SK-N-SH treated with all-trans-retinoic acid at 6 μM for 48 hours (cell line): ENCODE measurements at regions not wholly inside any gene's neighbourhood (a gene's known extent, or its start where the extent isn't known, plus 50 kb on each side); places are given as distances from the start of the nearest gene placed in this dataset.

ENCODE experiments used
- ARNTL ChIP-seq: fragments of 450-650 bp; formaldehyde crosslinking; IDR thresholded peaks from 2 replicates; pipeline ENCODE4 v1.5.0; 2020; ENCODE audit warnings: low read depth, mild to moderate bottlenecking, moderate library complexity, borderline replicate concordance
- CSRNP3 ChIP-seq: fragments of 250-450 bp; sonication (Bioruptor Pico); IDR thresholded peaks from 2 replicates; pipeline ENCODE4 v1.5.1; 2021; ENCODE audit warnings: mild to moderate bottlenecking, moderate library complexity
- ESRRG ChIP-seq: fragments of 250-450 bp; sonication (Bioruptor Pico); IDR thresholded peaks from 2 replicates; pipeline ENCODE4 v1.6.1; 2021; ENCODE audit warnings: mild to moderate bottlenecking
- ISL1 ChIP-seq: fragments of 250-450 bp; sonication (Bioruptor Pico); IDR thresholded peaks from 2 replicates; pipeline ENCODE4 v2.1.2; 2022; ENCODE audit warnings: mild to moderate bottlenecking, moderate library complexity
- POU6F1 ChIP-seq: fragments of 250-450 bp; sonication (Bioruptor Pico); IDR thresholded peaks from 2 replicates; pipeline ENCODE4 v1.8.0; 2021; ENCODE audit warnings: low read depth, mild to moderate bottlenecking, moderate library complexity, borderline replicate concordance
- PPARA ChIP-seq: fragments of 250-450 bp; sonication (Bioruptor Pico); IDR thresholded peaks from 2 replicates; pipeline ENCODE4 v1.5.0; 2020; ENCODE audit warnings: mild to moderate bottlenecking, borderline replicate concordance
- RARB ChIP-seq: fragments of 250-450 bp; sonication (Bioruptor Pico); IDR thresholded peaks from 2 replicates; pipeline ENCODE4 v1.8.0; 2021; ENCODE audit warnings: mild to moderate bottlenecking, moderate library complexity
- SNAI2 ChIP-seq: fragments of 250-450 bp; sonication (Bioruptor Pico); IDR thresholded peaks from 2 replicates; pipeline ENCODE4 v1.5.0; 2020; ENCODE audit warnings: mild to moderate bottlenecking, moderate library complexity
- TCF4 ChIP-seq: fragments of 250-450 bp; sonication (Bioruptor Pico); IDR thresholded peaks from 2 replicates; pipeline ENCODE4 v1.8.0; 2021; ENCODE audit warnings: mild to moderate bottlenecking, moderate library complexity, borderline replicate concordance
- ZFP3 ChIP-seq: fragments of 250-450 bp; sonication (Bioruptor Pico); IDR thresholded peaks from 2 replicates; pipeline ENCODE4 v1.5.0; 2020; ENCODE audit warnings: mild to moderate bottlenecking, moderate library complexity
- ZNF565 ChIP-seq: fragments of 450-650 bp; formaldehyde crosslinking; conservative IDR thresholded peaks from 2 replicates; pipeline ENCODE4 v1.5.0; 2020; ENCODE audit warnings: low read depth, mild to moderate bottlenecking, moderate library complexity
- ZNF70 ChIP-seq: fragments of 450-650 bp; formaldehyde crosslinking; IDR thresholded peaks from 2 replicates; pipeline ENCODE4 v1.5.0; 2020; ENCODE audit warnings: mild to moderate bottlenecking, moderate library complexity
- TF ChIP-seq, protein P1 (sequence below): fragments of 250-450 bp; sonication (Bioruptor Pico); IDR thresholded peaks from 2 replicates; pipeline ENCODE4 v1.5.0; 2020; ENCODE audit warnings: mild to moderate bottlenecking, moderate library complexity
- TF ChIP-seq, protein P2 (sequence below): fragments of 250-450 bp; sonication (Bioruptor Pico); IDR thresholded peaks from 2 replicates; pipeline ENCODE4 v1.5.1; 2020; ENCODE audit warnings: low read depth, mild to moderate bottlenecking, moderate library complexity

DNA sequence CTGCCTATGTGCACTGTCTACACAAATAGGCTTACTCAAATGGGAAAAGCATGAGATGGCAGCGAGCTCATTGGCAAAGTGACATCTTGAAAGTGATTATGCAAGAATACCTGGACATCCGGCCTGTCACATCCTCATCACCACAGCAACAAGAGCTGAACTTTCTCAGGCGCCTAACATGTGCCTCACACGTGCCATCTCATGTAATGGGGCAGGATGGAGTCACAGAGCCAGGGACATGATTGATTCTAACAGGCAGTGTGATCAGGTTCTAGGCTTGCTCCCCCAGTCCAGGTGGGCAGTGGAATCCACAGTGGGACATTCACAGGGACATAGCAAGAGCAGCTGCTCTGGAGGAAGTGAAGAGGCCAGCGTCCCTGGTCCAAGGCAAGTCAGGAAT, 192.3 kb upstream of the SSTR4 start:
- TF ChIP-seq ARNTL (CRISPR knock-in tag) (no peak), POU6F1 (CRISPR knock-in tag) (no peak), ZFP3 (no peak), ZNF70 (CRISPR knock-in tag) (no peak), PPARA (CRISPR knock-in tag) (no peak), ISL1 (CRISPR knock-in tag) (no peak), TCF4 (CRISPR knock-in tag) (no peak), CSRNP3 (no peak), SNAI2 (no peak), ZNF565 (CRISPR knock-in tag) (no peak), RARB (CRISPR knock-in tag) (no peak), ESRRG (CRISPR knock-in tag) (no peak)
- TF ChIP-seq, protein P1, sequence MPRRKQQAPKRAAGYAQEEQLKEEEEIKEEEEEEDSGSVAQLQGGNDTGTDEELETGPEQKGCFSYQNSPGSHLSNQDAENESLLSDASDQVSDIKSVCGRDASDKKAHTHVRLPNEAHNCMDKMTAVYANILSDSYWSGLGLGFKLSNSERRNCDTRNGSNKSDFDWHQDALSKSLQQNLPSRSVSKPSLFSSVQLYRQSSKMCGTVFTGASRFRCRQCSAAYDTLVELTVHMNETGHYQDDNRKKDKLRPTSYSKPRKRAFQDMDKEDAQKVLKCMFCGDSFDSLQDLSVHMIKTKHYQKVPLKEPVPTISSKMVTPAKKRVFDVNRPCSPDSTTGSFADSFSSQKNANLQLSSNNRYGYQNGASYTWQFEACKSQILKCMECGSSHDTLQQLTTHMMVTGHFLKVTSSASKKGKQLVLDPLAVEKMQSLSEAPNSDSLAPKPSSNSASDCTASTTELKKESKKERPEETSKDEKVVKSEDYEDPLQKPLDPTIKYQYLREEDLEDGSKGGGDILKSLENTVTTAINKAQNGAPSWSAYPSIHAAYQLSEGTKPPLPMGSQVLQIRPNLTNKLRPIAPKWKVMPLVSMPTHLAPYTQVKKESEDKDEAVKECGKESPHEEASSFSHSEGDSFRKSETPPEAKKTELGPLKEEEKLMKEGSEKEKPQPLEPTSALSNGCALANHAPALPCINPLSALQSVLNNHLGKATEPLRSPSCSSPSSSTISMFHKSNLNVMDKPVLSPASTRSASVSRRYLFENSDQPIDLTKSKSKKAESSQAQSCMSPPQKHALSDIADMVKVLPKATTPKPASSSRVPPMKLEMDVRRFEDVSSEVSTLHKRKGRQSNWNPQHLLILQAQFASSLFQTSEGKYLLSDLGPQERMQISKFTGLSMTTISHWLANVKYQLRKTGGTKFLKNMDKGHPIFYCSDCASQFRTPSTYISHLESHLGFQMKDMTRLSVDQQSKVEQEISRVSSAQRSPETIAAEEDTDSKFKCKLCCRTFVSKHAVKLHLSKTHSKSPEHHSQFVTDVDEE (CRISPR knock-in tag), result no peak
- TF ChIP-seq, protein P2, sequence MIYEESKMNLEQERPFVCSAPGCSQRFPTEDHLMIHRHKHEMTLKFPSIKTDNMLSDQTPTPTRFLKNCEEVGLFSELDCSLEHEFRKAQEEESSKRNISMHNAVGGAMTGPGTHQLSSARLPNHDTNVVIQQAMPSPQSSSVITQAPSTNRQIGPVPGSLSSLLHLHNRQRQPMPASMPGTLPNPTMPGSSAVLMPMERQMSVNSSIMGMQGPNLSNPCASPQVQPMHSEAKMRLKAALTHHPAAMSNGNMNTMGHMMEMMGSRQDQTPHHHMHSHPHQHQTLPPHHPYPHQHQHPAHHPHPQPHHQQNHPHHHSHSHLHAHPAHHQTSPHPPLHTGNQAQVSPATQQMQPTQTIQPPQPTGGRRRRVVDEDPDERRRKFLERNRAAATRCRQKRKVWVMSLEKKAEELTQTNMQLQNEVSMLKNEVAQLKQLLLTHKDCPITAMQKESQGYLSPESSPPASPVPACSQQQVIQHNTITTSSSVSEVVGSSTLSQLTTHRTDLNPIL (CRISPR knock-in tag), result no peak
